Activated effector memory CD4-positive, alpha-beta T cell treated with anti-CD3 and anti-CD28 coated beads, Interleukin-2, amount 50 U/mL, for 16 hours (primary cell): ENCODE measurements at regions not wholly inside any gene's neighbourhood (a gene's known extent, or its start where the extent isn't known, plus 50 kb on each side); places are given as distances from the start of the nearest gene placed in this dataset.

Source experiments
- DNase-seq: peaks from one replicate; pipeline ENCODE4 v3.0.0-alpha.2; 2020

DNA sequence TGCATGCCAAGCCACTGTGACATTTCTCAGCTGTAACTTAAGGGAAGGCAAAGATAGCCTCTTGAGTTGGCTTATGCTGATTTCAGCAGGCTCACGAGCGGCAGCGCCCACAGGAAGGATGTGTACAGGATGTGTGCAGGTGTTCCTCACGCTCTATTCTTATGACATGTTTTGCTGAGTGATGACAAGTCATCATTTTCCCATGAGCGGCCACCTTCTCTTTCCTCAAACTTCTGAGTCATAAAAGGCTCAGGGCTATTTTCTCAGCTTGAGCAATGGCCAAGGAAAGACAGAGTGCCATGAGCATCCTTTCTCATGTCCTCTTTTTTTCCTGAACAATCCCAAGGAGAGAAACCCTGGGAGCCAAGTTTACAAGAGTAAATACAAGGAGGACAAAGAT is 365.9 kb downstream of the PLK2 start:
- DNase-seq, result no peak

DNA sequence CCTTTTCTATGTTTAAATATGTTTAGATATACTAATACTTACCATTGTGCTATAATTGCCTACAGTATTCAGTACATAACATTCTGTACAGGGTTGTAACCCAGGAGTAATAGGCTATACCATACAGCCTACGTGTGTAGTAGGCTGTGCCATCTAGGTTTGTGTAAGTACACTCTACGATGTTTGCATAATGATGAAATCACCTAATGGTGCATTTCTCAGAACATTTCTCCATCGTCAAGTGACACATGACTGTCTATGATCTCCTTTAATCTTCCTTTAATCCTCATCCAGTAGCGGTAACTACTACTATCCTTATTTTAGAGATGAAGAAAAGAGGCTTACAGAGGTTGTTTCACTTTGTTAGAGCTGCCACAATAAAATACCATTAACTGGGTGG is 369.2 kb downstream of the PLK2 start:
- DNase-seq, result no peak

DNA sequence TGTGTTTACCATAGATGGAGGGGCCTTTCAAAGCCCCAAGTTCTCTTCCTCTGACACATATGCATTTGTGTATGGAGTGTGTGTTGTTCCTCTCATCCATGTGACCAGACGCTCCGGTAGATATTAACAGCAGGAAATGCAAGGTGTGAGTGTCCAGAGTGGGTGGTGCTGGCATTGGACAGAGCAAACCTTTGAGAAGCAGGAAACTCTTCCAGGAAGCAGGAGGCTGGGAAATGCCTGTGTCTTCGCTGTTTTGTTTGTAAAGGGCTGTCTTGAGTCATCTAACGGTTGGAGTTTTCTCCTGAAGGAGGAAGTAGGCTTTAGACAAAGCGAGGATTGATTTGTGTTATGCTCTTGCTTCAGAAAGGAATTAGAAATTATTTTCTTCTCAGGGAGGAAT is 370.9 kb downstream of the PLK2 start:
- no peak for DNase-seq

DNA sequence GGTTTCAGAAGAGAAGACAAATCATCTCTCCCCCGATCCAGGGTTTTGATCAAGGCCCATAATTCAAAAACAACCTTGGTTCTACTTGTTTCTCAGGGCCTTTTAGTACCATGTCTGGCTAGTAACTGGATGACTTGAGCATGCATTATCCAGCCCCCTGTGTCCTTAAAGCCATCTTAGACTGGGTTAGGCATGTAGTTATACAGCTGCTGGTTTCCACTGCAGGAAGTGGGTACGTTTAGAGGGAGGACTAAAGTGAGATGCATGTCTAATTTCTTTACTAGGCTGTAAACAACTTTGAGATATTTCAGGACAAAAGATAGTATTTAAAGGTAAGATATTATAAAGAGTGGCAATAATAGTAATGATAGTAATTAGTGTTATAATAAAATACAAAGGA is 372.0 kb downstream of the PLK2 start:
- DNase-seq, result no peak

DNA sequence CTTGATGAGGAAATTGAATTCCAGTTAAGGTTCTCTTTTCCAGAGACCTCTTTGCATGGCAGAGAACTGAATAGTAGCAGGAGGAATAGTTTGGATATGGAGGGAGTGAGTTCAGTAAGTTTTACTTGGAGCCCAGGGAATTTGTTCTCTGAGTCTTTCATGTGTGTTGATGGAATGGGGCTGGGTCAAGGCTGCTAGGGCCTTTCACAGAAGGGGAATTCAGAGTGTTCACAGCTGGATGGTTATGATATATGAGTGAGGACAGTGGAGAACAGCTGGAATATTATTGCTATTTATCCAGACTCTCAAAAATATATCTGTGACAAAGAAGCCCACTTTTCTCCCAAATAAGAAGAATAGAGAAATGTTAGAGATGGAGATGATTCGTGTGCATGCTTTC is 372.8 kb downstream of the PLK2 start:
- no peak for DNase-seq

DNA sequence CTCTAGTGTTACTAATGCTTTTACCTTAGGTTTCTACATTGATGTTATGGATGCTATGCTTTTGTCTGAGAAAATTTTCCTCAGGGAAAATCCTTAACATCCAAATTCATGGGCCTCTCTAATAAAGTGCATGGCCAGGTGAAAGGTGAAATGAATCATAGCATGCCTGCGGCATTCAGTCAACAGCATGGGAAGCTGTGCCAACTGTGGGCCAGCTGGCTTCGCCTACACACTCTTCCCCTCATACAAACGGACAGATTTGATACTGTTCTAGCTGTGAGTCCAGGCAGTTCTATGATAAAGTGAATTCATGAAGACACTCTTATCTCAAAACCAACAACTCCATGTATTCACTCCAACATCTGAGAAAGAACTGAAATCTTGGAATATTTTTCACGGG is 374.1 kb downstream of the PLK2 start:
- no peak for DNase-seq

DNA sequence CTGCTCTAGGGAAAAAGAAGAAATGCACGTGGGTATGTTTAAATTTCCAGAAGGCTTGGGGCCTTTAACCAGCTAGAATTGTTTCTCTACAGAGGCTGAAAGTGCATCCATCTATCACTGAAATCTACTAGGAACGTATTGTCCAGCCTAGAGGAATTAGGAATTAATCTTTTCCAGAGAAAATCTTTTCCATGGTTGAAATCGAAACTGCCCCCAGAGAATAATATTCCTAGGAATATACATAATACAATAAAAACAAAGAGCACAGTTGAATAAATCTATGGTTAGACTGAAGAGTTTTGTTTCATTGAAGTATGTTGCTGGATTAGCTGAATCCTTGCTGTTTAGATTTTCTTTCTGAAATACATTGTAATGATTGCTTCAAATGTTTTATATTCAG is 378.5 kb downstream of the PLK2 start:
- no peak for DNase-seq

DNA sequence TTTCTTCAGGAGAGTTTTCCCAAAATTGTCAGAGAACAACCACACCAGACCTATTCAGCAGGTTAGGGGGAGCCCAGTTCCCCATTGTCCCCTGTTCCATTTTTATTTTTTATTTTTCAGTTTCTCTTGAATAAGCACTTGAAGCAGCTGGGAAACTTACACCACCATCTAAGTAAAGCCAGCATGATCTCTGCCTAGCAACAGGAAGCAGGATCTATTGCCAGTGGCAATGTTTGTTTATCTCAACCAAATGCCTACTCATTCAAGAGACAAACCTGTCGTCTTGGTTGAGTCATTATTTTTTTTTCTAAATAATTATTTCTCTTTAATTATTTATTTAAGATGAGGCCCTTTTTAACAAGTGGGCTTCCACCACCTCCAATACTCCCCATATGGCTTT is 379.3 kb downstream of the PLK2 start:
- DNase-seq, result no peak

DNA sequence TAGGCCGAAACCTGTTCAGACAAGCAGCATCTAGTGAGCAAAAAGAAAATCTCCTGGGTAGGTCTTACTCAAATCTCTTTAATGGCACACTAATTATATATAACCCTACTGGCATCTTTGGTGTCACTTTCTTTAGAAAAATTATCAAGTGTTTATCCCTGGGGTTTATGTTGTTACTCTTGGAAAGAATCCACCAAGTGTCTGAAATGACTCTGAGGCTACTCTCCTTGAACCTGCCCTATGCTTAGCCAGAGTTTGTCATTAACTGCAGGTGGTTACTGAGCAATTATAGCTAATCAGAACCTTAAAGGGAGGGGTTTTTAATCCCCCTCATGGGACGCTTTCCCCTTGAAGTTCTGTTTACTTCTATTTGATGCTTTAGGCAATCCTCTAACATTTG is 381.9 kb downstream of the PLK2 start:
- no peak for DNase-seq

DNA sequence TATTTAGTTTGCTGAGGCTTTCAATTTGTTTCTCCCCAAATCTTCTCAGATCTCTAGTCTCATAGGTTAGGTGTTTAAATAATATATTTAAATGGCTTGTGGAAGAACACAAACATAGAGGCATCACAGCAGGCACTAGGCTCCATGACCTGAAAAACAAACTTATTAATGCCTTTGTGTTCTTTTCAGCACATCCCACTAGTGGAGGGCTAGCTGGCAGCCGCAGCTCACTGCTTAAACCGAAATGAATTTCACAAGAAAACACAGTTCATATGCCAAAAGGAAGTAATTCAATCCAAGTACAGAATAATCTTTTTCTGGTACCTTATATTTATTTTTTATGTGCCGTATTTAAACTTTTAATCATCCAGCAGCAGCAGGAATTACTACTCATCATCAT is 382.5 kb downstream of the PLK2 start:
- DNase-seq, result no peak

DNA sequence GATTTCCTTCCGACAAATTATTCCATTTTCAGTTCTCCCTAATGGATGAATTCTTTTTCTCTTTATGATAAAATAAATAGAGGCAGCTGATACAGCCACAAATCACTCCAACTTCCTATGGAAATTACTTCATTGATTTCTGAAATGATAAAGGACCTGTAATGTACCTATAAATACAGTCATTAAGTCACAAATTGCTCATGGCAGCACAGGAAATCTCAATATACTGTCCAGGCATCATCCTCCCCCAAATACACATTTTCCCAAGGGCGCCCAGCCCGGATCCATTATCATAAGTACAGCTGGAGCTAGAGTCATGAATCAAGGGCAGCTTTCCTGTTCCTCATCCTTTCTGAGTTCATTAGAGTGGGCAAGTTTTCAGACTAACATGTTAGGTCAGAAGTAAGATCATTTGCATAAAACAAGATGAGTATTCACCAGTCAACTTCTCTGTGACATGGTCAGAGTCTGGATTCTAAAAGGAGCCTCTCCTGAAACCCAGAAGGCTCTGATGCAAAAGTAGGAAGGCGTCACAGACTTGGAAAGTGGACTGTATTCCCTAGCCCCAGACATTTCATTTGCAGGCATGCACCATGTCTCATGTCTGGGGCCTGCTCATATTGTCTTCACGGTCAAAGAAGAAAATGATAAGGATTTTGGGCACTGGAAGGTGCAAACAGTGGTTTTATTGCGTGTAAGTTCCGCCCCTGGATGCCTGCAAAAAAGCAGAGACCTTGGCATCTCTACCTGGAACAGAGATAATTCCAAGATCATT is 383.2 kb downstream of the PLK2 start:
- DNase-seq, result no peak

DNA sequence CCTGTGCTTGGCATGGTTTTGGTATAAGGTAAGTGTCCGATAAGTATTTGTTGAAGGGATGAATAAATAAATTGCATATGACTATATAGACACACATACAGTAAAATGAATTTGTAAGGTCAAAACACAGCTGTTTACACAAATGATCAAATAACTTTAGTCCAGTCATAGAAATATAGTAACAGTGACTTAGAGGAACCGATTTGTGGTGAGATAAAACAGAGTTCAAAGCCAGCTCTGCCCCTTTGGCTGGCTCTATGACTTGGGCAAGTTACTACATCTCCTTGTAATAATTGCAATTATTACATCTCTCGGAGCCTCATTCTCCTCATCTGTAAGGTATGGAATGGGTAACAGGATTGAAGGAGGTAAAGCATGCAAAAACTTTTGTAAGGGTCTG is 384.0 kb downstream of the PLK2 start:
- DNase-seq, result no peak

DNA sequence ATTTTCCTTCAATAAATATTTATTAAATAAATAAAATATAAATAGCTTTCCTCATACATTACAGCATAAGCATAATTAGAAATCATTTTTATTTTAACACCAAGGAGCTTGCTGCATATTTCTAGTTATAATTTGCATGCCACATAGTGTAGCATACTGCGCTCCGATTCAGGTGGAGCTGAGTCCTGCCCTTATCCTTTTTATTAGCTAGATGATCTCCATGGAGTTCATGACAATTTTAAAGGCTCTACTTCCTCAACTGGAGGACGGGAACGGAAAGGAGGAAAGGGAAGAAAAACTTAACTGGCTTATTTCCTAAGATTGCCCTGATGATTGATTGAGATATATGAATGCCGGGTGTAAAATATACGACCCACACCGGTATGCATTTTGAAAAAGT is 385.2 kb downstream of the PLK2 start:
- no peak for DNase-seq

DNA sequence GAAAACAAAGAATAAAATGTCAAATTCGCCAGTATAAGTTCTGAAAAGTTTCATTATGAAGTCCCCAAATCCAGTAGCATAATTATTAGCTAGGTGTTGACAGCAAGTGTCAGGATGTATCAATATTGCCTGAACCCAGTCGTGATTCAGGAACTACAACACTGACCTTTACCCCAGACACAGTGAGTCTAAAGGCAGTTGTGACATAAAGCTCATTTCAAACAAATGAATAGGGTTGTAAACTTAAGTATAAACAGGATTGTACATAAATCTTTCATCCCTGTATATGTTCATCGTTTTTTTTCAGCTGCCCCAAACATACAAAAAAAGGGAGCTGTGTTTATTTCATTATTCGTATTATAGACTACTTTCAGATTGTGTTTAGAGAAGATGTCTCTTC is 385.7 kb downstream of the PLK2 start:
- DNase-seq, result no peak

DNA sequence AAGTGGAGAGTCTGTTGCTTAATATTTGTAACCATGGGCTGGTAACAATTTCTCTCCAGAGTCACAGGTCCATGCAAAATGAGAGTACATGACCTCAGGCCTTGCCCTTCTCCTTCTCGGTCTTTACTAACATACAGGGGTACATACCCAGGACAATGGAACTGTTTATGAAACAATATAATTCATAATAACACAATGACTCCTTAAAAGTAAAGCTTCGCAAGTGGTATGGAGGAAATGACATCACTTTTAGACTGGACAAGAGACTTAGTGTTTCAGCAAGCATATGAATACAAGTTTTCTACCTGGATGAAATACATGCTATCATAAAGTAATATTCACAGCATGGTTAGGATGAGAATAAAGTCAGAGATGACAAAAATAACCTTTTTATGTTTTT is 386.6 kb downstream of the PLK2 start:
- no peak for DNase-seq

DNA sequence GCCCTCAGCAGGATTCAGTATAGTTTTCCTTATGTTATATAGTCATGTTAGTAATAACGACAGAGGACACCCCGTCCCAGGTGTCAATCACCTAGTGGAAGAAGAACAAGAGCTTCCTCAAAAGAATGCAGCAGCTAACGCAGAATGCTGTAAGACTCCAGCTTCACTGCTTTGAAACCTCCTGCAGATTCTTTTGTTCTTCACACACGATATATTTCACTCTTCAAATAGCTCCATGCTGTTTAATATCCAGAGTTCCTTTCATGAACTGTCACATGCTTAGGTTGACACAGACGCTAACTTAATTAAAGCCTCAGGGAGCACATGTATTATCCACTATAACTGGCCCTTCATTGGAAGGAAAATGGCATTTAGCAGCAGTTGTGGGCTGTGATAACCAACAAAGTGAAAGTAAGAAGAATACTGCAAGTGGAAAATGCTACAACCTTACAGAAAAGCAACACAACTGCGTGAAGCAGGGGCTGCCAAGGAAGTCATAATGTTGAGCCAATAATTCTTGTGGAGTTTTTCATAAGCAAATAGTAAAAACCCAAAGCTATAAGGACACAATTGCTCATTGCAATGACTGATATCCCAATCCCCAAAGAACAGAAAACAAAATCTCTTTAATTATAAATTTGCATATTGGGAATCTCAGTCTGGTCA is 387.5 kb downstream of the PLK2 start:
- no peak for DNase-seq

DNA sequence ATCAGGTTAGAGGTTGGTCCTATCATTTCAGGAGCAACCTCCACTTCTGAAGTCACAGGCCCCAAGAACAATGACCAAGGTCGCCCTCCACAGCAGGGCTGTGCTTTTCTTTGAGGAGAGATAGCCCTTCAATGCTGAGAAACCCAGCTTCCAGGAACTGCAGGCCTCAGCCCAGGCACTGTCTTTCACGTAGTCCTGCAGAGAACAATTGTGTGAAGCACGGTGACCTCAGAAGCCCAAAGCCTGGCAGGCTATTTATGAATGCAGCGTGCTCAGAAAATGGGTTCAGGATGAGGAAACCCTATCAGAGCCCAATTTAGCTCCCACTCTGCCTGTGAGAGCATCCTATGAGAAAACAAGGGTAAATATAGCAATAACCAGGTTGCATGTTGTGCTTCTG is 388.3 kb downstream of the PLK2 start:
- no peak for DNase-seq

DNA sequence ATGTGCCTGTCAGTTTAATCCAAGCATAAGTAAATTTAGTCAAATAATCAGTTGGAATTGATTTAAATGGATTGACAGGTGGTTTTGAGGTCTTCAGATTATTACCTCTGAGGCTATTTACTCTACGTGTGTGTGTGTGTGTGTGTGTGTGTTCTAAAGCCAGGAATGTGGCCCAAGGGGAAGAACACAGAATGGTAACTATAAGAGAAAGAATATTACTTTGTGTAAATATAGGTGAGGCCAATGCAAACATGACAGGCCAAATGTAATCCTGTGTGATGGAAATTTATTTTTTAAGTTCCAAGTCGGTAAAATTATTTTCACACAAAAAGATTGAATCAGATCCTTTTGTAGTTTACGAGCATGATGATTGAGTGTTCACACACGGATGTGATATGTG is 390.0 kb downstream of the PLK2 start:
- DNase-seq, result no peak

DNA sequence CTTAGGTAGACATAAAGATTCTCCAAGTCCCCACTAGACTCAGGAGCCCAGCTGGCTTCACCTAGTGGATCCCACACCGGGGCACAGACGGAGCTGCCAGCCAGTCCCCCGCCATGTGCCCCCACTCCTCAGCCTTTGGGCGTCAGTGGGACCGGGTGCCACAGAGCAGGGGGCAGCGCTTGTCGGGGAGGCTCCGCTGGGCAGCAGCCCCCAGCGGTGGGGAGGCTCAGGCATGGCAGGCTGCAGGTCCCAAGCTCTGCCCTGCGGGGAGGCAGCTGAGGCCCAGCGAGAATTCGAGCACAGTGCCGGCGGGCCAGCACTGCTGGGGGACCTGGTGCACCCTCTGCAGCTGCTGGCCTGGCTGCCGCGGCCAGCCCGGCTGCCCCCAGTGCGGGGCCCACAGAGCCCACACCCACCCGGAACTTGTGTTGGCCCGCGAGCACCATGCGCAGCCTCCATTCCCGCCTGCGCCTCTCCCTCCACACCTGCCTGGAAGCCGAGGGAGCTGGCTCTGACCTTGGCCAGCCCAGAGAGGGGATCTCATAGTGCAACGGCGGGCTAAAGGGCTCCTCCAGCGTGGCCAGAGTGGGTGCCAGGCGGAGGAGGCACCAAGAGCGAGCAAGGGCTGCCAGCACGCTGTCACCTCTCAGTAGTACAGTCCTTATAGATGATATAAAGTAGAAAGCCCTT is 390.7 kb downstream of the PLK2 start:
- DNase-seq, result no peak

DNA sequence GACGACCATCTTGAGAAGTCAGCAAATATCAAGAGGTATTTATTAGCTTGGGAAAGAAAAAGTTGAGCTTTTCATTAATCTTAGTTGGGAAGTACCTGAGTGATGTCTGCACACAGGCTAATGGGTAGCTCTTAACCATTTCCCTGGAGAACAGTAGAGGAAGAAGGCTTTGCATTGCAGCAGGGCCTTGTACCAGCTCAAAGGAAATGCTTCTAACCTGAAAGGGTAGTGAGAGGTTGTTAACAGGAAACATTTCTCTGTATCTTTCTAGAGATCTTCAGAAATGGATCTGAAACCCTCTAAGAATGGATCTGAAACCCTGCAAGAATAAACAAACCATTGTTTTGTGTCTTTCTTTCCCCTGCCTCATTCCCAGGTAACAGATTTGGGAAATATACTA is 393.3 kb downstream of the PLK2 start:
- no peak for DNase-seq

DNA sequence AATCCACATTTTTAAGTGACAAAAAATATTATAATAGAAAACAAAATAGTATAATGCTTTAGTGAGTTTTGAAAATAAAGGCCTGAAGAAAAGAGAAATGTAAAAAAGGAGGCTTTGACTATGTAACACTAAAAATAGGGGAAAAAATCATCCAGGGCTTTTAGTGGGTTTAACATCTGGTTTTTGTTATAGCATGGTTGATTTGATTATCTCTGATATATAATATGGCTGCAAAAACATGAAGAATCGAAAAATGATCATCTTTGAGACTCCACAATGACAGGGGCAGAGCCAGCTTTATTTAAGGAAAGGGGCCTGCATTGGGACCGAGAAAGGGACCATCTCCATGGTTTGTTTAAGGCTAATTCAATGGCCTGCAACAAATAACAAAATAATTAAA is 393.8 kb downstream of the PLK2 start:
- no peak for DNase-seq

DNA sequence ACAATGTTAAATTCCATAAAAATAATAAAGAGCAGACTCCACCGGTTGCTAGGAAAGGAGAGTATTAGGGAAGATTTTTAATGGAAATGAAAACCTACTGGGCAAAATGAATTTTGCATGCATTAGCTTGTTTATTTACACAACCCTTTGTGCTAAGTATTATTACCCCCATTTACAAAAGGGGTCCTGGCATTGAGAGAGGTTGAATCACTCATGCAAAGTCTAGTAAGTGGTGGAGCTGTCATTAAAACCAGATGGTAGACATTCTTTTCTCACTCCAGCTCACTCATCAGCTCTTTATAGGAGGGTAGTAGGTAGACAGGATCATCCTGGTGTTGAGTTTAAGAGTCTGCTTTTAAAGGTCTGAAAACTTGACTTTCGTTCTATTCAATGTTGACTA is 395.1 kb downstream of the PLK2 start:
- DNase-seq, result no peak

DNA sequence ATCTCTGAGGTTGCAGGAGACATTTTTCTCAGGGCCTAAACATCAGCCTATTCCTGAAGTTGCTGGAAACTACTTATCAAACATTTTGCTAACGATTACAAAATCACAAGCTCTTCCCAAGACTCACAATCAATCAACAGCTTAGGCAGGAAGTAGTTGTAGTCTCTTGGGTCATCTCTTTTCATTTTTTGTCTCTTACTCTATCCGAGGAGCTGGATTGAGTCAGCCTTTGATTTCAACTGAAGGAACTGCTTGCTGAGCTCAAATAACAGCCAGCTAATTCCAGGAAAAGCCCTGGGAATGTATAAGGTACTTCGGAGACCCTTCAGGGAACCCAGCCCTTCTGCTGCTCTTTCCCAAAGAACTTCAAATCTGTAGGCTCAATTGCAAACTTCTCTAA is 398.9 kb downstream of the PLK2 start:
- DNase-seq, result no peak

DNA sequence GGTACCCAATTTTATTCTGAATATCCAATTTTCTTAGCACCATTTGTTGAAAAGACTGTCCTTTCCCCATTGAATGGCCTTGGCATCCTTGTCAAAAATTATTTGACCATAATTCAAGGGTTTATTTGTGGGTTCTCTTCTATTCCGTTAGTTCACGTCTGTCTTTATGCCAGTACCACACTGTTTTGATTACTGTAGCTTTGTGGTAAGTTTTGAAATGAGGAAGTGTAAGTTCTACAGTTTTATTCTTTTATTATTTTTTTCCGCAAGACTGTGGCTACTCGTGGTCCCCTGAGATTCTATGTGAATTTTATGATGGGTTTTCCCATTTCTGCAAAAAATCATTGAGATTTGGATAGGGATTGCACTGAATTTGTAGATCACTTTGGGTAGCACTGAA is 402.6 kb downstream of the PLK2 start:
- DNase-seq, result no peak

DNA sequence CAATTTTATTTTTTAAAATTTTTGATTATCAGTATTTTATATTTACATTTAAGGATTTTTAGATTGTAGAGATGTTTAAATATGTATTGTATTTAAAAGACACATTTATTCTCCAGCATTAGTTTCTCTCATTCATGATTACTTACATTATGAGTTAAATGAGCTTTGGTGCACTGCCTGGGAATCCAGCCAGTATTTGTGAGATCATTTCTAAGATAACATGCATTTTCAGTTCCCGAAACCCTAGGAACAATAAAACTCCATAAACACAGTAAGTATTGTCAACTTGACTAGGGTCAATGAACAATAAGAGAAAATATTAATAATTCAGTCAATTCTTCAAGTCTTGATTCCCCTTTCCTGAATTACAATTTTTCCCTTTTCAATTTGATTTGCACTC is 403.3 kb downstream of the PLK2 start:
- no peak for DNase-seq
